GM18505 (cell line): ENCODE measurements at regions not wholly inside any gene's neighbourhood (a gene's known extent, or its start where the extent isn't known, plus 50 kb on each side); places are given as distances from the start of the nearest gene placed in this dataset.

Experiments used
- ATAC-seq: cut with Tn5 transposase; IDR thresholded peaks from one replicate; pipeline ENCODE4 v1.9.1; 2021; ENCODE audit not compliant: unreplicated experiment
- POLR2A ChIP-seq: IDR thresholded peaks from 4 replicates; pipeline ENCODE4 v1.6.1; 2011; ENCODE audit warnings: borderline replicate concordance; ENCODE audit not compliant: insufficient read depth, insufficient read length; ENCODE audit errors: extremely low read depth

DNA sequence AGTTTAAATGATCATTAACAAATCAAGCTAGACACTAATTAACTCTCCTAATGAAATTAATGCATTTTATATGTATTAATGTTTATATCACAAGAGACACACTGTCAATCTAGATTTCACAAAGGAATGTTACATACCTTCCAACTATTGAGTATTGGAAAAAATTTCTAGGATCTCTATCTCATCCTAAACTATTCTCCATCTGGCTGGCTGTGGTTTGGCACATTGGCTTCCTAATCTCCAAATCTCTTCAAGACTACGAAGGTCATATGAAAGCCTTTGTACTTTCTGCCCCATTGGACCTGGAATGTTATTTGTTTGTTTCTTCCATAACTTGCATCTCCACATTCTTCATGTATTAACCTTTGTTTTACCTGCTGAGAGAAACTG is 1160.0 kb downstream of the ADGRL3 start:
- no peak for ATAC-seq
- TF ChIP-seq POLR2A: no peak

DNA sequence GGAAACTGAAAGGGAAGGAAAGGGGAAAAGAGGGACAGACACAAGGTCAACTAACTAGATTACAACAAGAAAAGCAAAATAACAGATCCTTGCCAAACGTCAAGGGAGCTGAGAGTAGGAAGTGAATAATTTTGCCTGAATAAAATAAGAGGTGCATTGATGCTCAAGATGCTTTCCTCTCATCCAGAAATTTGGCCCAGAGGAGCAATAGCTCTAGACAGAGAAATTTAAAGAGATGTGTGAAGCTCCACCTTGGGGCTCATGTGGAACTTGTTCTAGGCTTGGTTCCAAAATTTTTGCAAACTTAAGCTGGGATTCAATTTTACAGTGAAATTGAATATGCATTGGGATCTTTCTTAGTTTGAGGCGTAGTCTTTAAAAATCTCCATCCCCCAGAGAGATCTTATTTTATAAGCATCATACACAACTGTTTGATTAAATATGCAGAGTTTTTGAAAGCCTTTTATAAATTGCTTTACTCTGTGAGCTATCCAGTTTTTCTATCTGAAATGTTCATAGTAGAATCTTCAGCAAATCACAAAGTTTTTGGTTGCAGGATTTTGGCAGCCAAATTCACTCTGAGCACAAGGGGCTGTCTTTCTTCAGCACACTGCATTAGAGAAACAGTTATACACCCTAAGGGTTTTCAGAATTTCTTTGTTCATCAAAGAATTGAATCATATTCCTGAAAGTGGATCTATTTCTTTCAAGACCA is 1159.5 kb downstream of the ADGRL3 start:
- ATAC-seq: no peak
- no peak for TF ChIP-seq POLR2A

DNA sequence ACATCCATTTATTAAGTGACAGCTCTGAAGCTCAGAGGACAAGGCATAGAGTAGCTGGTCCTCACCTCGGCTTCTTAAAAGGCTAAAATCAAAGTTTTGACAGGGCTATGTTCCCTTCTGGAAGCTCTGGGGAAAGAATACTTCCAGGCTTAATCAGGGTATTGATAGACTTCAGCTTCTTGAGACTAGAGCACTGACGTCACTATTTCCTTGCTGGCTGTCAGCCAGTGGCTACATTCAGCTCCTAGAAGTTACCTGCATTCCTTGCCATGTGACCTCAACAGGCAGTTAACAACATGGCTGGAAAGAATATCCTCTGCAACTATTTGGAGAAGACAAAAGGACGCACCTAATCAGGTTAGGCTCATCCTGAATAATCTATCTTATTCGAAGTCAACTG is 1144.8 kb downstream of the ADGRL3 start:
- no peak for ATAC-seq
- TF ChIP-seq POLR2A: no peak

DNA sequence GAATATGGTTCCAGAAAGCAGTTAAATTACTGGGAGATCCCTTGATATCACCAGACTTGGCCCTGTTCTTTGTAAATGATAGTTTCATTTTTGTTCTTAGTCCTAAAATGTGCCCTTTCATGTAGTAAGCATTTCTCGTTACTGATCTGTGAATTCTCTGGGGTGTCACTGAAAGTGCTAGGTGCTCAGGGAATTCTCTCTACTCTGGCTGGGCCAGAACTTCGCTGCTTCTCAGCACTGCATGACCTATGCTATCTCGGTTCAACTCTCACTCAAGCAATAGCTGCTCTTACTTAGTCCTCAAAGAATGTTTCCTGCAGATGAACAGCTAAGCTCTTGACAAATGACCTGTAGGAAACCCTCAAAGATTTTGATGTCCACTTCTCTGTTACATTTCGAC is 1144.3 kb downstream of the ADGRL3 start:
- TF ChIP-seq POLR2A: no peak
- ATAC-seq: no peak

DNA sequence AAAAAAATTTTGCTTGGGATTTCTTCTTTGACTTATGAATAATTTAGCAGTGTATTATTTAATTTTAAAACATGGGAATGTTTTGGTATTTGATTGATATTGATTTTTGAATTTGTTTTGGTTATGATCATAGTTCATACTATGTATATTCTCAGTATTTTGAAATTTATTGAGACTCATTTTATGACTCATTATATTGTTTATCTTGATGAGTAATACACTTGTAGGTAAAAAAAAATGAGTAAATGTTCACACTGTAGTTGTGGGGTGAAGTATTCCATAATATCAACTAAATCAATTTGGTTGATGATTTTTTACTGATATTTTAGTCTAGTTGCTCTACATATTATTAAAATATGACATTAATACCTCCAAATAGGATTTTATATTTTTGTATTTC is 1142.2 kb downstream of the ADGRL3 start:
- no peak for TF ChIP-seq POLR2A
- ATAC-seq: no peak

DNA sequence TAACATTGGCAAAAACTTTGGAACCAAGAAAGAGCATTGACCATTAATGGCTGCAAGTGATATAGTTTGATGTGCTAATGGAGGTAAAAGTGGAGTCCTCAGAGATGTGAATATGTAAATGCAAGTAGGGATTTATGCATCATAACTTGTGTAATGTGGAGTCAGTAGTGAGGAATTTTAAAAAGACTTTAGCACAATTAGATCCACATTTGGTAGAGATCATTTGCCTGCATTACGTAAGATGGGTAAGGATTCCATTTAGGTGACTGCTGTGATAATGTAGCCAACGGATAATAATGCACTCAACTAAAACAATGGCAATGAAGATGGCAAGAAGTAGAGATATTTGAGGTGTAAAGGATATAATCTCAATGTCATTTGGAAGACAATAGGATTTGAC is 1128.4 kb downstream of the ADGRL3 start:
- no peak for TF ChIP-seq POLR2A
- ATAC-seq: no peak

DNA sequence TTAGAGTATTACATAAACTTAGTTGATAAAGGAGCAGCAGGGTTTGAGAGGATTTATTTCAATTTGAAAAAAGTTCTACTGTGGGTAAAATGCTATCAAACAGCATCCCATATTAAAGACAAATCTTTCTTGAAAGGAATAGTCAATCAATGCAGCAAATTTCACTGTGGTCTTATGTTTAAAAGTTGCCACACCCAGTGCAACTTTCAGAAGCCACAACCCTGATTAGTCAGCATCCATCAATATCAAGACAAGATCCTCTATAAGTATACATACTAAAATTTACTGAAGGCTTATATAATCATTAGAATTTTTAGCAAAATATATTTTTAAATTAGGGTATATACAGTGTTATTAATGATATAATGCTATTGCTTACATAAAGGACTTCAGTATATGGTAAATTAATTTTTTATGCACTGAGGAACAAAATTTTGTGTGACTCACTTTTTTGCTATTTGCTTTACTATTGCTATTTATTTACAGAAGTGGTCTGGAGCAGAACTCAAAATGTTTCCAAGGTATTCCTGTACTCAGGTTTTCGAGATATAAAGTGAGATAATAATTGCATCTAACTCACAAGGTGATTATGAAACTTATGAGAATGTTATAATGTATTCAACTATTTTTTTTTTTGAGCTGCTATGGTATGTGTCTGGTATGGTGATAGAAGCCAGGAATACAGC is 1127.6 kb downstream of the ADGRL3 start:
- no peak for TF ChIP-seq POLR2A
- no peak for ATAC-seq

DNA sequence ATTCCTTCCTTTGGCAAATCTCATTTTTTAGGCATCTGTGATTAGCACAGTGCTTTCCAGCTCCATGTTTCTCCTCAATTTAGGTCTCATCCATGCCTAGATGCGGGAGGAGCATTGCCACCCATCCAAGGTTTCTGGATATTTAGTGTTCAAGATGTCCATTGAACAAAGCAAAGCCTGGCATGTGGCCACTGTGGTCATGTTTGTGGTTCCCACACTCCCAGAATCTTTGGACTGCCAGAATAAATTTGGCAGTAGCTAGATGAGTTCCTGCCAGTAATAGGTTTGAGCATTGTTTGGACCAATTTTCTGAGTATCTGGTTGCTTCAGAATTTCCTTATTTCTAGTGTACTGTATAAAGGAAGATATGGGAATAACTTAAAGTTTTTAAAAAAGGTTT is 1124.1 kb downstream of the ADGRL3 start:
- TF ChIP-seq POLR2A: no peak
- no peak for ATAC-seq

DNA sequence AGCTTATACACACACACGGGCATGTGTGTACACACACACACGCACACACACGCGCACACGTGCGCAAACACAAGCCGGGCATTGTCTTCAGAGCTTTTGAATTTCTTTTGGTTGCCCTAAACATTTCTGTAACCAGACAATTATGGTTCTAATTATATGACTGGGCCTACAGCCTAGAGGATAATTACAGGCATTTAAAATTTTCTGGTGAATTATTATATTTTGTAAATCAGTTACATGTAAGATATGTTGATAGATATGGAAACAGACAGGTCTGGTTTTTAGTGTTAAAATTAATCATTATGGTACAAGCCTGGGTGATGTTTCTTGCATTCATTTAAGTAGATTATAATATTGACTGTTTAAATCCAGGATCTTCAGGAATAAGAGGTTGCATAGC is 1120.5 kb downstream of the ADGRL3 start:
- TF ChIP-seq POLR2A: no peak
- ATAC-seq: no peak

DNA sequence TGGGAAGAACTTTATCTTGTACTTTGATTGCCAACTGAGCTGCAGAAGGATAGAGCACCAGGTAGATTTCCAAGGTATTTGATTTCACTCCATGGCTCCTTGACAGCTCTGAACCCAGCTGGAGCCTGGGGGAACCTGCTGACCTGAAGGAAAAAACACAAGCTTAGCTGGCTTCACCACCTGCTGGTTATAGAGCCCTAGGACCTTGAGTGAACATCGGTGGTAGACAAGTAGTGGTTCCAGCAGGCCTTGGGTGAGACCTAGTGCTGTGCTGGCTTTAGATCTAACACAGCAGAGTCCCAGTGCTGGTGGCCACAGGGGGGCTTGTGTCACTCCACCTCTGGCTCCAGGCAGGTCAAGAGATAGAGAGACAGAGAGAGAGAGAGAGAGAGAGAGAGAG is 1102.6 kb downstream of the ADGRL3 start:
- TF ChIP-seq POLR2A: no peak
- no peak for ATAC-seq

DNA sequence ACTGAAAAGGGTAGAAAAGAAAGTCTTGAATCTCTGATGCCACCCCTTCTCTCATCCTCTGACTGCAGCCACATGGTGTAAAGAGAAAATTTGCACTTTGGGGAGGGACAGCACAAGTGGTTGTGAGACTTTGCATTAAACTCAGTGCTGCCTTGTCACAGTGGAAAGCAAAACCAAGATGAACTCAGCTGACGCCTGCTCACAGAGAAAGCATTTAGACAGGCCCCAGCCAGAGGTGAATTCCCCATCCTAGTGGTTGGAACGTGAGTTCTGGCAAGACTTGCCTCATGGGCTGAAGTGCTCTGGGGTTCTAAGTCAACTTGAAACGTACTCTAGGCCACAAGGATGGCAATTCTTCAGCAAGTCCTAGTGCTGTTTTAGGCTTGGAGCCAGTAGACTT is 1101.4 kb downstream of the ADGRL3 start:
- TF ChIP-seq POLR2A: no peak
- no peak for ATAC-seq

DNA sequence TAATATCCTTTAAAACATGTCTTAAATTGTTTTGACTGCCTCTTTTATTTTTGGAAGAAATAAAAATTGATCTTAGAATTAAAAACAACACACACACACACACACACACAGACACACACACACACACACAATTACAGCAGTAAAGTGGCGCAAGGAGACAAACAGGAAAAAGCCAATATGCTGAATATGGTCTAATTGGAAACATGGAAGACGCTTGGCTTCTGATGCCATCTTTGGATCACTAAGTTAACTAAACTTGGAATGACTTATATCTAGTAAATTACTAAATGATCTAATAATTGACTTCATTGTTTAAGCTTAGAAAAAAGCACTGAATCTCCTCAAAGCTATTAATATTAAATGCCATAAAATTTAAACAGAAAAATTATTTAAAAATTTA is 1093.4 kb downstream of the ADGRL3 start:
- no peak for ATAC-seq
- TF ChIP-seq POLR2A: no peak

DNA sequence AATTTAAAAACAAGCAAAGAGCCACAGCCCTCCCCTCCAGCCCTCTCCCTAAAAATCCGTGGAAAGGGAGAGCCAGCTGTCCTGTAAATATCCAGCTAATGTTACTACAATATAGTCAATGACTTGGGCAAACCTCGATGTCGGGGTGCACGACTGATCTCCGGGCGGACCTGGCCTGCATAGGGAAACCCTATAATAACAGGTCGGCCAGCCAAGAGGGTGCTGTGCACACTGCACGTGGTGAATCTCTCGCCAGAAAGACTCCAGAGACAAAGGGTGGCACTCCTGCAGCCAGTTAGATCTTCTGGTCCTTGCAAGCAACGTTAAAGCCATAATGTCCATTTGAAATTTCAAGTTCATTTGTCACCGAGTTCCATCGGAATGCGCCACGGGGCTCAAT is 1092.8 kb downstream of the ADGRL3 start:
- no peak for TF ChIP-seq POLR2A
- no peak for ATAC-seq

DNA sequence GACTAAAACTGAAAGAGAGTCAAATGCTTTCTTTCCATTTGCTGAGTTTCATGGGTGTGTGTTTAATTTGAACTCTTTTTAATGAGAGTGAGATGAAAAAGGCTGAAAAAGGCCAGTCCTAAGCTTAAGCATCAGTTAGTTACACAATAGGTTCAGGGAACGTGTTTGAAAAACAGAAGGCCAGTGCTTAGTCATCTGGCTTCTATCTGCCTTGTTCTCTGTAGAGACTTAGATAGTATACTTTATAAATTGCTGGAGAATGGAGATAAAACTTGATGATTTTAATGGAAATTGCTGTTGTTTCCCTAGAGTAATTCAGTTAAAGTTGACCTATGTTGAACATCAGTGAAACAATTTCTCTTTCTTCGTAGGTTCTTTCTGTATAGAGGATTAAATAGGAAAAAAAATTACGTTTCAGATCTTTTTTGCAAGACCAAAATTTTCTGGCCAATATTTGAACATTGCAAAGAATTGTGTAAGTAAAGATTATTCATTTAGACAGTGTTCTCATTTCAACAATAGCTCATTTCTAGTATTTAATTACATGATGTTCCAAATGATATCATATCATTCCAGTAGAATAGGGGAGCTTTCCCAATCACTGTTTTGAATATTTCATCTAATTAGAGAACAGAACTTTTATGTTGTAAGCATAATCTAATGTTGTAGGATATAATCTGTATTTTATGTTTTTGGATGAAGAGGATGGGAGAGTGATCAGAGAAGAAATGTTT is 1088.8 kb downstream of the ADGRL3 start:
- TF ChIP-seq POLR2A: no peak
- ATAC-seq: no peak

DNA sequence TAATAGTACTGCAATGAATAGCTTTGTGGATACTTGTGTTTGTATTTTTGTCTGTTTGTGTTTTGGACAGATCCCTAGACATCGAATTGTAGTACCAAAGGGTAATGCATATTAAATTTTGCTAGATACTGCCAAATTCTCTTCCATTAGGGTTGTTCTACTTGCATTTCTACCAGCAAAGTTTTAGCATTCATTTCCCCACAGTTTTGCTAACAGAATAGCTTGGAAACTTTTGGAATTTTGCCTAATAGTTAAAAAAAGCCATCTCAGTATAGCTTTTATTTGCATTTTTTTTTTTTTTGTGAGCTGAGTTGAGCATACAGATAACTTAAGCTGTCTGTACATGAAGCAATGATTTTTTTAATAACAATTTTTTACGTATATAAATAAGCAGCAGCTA is 1084.9 kb downstream of the ADGRL3 start:
- ATAC-seq: no peak

DNA sequence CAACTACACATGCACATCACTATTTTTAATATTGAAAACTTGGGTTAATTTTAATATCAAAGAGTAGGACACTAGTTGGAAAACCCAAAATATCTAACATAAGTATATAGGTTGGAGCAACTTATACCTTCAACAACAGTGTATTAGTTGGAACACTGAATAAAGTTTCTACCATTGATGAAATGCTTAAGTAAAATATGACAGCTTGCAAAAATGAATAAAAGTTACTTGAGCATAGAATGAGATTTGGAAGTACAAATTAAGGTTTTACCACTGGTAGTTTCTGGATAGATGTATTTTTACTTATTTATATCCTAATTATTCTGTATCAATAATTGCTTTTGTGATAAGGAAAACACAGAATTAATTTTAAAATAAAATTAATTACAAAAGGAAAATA is 1079.6 kb downstream of the ADGRL3 start:
- no peak for ATAC-seq
- TF ChIP-seq POLR2A: no peak

More for the DNA sequence above, 1084.9 kb downstream of the ADGRL3 start:
- no peak for TF ChIP-seq POLR2A
